Lower leg skin (tissue), 3 donors: ENCODE measurements at regions not wholly inside any gene's neighbourhood (a gene's known extent, or its start where the extent isn't known, plus 50 kb on each side); places are given as distances from the start of the nearest gene placed in this dataset.

Experiments
- POLR2A ChIP-seq, 2 donors: fragments of 450-650 bp; IDR thresholded peaks; one replicate each; pipeline ENCODE4 v1.6.1; 2016 to 2017; ENCODE audit warnings: antibody characterized with exemption in 2 of 2, mild to moderate bottlenecking in 1 of 2, moderate library complexity in 1 of 2
- TF ChIP-seq, protein P1 (sequence below), 3 donors: fragments of 450-650 bp; IDR thresholded peaks; one replicate each; pipeline ENCODE4 v1.5.1; 2016; ENCODE audit warnings: antibody characterized with exemption in 3 of 3, mild to moderate bottlenecking in 3 of 3, moderate library complexity in 2 of 3

DNA sequence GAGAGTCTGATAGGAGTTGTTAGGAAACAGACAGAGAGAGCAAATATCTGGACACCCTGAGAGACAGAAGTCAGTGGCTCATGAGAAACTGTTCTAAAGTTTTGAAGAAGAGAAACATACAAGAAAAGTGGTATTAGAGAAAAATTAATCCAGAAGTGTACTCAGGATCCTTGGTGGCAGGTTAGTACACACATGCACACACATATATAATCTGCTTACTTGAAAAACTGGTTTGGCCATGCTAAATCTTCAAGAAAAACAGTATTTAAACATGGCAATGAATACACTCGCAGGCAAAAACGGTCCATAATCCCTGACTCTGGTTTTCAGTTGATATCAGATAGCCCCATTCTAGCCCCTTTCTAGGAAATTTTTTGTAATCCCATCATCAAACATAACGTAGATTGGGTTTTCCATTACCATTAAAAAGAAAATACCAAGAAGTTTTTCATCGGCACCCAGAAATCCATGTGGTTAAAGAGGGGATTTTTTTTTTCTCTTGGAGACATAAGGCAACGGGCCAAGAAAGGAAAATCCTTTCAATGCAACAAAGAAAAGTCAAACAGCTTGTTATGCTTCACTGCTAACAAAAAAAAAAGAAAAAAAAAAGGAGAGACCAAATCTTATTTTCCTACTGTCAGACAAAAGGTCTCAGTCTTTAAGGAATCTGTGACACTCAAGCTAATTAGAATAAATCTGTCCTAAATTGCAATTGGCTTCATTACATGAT, 178.0 kb upstream of the MIR17HG start:
- TF ChIP-seq, protein P1, sequence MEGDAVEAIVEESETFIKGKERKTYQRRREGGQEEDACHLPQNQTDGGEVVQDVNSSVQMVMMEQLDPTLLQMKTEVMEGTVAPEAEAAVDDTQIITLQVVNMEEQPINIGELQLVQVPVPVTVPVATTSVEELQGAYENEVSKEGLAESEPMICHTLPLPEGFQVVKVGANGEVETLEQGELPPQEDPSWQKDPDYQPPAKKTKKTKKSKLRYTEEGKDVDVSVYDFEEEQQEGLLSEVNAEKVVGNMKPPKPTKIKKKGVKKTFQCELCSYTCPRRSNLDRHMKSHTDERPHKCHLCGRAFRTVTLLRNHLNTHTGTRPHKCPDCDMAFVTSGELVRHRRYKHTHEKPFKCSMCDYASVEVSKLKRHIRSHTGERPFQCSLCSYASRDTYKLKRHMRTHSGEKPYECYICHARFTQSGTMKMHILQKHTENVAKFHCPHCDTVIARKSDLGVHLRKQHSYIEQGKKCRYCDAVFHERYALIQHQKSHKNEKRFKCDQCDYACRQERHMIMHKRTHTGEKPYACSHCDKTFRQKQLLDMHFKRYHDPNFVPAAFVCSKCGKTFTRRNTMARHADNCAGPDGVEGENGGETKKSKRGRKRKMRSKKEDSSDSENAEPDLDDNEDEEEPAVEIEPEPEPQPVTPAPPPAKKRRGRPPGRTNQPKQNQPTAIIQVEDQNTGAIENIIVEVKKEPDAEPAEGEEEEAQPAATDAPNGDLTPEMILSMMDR (IDR thresholded peaks at IDR 0.05) = no peak
- no peak for TF ChIP-seq POLR2A (IDR thresholded peaks at IDR 0.05)
